ENCODE measurements at regions not wholly inside any gene's neighbourhood (a gene's known extent, or its start where the extent isn't known, plus 50 kb on each side); places are given as distances from the start of the nearest gene placed in this dataset.
"Not testable (repeated sequence)": the region's sequence is repeated elsewhere in the genome, so short reads cannot be mapped to it uniquely, and the experiment has no call there.

DNA sequence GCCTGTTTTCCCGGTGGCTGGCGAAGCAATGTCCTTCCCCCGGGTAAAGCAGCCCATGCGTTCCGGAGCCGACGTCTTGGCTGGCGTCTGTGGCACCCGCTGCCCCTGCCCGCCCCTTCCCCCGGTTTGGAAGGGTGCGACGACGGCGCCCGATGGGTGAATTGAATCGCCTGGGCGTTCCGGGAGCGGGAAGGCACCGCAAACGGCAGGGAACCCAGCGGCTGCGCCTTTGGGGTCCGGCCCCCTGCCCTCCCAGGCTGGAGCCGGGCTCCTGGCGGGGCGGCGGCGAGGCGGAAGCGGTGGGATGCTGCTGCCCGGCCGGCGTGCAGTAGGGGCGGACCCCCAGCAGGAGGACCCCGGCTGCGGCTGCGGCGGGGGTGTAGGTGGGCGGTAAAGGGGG lies 123.6 kb upstream of the RHOU start:
- not testable (repeated sequence) for DNase-seq

DNA sequence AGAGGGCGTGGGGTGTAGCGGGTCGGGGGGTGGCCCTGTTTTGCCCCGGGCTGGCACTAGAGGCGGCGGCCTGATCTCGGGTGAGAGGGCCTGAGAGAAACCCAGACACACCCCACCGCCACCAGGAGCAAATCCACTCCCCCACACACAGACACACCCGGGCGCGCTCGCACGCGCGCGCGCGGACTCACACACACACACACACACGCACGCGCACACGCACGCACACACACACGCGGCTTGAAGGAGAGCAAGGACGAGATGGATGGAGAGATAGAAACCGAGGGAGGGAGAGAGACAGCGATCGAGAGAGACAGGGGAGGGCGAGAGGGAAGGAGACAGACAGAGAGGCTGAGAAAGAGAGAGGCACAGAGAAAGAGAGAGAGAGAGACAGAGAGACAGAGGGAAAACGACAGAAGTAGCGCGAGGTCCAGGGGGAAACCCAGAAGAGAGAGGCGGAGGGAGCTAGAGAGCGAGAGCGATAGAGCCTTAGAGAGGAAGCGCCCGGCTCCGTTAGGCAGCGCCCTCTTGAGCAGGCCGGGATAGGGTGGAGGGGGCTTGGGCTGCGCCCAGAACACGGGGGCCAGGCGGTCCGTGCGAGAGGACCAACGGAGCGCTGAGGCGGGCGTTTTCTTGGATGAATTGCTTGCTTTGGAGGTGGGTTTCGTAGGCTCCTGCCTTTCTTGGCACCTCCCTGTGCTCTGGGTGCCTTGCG lies 113.1 kb upstream of the RHOU start:
- not testable (repeated sequence) for DNase-seq

DNA sequence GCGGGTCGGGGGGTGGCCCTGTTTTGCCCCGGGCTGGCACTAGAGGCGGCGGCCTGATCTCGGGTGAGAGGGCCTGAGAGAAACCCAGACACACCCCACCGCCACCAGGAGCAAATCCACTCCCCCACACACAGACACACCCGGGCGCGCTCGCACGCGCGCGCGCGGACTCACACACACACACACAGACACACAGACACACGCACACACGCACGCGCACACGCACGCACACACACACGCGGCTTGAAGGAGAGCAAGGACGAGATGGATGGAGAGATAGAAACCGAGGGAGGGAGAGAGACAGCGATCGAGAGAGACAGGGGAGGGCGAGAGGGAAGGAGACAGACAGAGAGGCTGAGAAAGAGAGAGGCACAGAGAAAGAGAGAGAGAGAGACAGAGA lies 108.8 kb upstream of the RHOU start:
- not testable (repeated sequence) for DNase-seq

DNA sequence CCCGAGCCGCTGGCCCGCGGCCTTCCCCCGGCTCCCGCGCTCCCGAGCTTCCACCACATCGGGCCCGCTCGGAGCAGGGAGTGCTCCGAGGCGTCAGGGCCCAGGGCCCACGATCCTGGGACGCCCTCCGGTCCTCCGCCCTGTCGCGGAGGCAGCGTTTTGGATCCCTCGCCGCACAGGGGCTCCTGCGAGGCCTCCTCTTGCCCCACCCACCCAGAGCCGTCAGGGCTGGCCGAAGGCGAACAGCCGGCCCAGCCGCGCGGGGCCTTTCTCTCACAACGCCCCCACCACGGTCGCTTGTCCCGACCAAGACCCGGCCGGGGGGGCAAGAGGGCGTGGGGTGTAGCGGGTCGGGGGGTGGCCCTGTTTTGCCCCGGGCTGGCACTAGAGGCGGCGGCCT lies 102.4 kb upstream of the RHOU start:
- DNase-seq: not testable (repeated sequence)

DNA sequence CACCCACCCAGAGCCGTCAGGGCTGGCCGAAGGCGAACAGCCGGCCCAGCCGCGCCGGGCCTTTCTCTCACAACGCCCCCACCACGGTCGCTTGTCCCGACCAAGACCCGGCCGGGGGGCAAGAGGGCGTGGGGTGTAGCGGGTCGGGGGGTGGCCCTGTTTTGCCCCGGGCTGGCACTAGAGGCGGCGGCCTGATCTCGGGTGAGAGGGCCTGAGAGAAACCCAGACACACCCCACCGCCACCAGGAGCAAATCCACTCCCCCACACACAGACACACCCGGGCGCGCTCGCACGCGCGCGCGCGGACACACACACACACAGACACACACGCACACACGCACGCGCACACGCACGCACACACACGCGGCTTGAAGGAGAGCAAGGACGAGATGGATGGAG lies 100.0 kb upstream of the RHOU start:
- not testable (repeated sequence) for DNase-seq

DNA sequence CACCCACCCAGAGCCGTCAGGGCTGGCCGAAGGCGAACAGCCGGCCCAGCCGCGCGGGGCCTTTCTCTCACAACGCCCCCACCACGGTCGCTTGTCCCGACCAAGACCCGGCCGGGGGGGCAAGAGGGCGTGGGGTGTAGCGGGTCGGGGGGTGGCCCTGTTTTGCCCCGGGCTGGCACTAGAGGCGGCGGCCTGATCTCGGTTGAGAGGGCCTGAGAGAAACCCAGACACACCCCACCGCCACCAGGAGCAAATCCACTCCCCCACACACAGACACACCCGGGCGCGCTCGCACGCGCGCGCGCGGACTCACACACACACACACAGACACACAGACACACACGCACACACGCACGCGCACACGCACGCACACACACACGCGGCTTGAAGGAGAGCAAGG lies 97.8 kb upstream of the RHOU start:
- DNase-seq: not testable (repeated sequence)

DNA sequence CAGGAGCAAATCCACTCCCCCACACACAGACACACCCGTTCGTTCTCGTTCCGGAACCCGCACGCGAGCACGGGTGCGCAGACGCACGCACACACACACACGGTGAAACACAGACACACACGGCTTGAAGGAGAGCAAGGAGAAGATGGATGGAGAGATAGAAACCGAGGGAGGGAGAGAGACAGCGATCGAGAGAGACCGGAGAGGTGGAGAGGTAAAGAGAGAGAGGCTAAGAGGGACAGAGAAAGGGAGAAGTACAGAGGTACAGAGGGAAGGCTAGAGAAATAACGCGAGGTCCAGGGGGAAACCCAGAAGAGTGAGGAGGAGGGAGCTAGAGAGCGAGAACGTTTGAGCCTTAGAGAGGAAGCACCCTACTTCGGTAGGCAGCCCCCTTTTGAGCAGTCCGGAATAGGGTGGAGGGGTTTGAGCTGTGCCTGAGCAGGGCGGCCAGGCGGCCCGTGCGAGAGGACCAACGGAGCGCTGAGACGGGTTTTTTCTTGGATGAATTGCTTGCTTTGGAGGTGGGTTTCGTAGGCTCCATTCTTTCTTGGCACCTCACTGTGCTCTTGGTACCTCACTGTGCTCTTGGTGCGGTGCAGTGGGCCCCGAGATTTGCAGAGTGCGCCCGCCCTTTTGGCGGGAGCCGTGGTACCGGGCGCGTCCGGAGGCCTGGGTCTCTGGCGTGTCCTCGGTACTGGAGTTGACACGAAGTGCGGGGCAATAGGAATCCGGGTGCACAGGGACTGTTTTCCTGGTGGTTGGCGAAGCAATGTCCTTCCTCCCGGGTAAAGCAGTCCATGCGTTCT lies 88.4 kb upstream of the RHOU start:
- DNase-seq: peak; percentile 71

DNA sequence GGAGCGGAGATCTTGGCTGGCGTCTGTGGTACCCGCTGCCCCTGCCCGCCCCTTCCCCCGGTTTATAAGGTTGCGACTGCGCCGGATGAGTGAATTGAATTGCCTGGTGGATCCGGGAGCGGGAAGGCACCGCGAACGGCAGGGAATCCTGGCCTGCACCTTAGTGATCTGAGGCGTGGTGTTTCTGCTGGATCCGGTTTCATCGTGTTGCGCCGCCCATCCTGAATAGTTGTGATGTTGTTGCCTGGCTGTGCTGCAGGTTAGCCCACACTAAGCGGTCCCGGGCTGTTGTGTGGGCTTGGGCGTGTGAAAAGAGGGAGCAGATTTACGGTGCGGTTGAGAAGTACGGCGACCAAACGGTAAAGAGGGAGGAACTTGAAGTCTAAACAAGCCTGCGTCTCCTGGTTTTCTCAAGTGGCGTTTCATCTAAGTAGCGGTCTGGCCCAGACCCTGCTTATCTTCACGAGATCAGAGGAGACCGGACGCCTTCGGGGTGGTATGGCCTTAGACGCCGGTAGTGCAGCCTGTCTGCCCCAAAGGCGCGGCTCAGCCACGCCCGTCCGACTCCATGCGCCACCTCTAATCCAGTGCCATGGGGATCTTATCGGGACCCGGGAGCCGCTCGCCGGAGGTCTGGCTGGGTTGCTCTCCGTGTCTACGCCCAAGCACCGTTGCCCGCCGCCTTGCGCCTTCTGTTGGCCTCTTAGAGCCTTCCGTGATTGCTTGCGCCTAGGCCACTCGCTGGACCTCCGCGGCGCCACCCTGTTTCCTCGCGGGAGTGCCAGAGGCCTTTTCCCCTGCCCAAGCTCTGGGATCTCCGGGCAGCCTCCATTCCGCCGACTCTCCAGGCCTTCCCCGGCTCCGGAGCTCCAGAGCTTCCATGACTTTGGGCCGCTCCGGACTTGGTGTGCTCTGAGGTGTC lies 87.5 kb upstream of the RHOU start:
- peak; percentile 71 for DNase-seq

DNA sequence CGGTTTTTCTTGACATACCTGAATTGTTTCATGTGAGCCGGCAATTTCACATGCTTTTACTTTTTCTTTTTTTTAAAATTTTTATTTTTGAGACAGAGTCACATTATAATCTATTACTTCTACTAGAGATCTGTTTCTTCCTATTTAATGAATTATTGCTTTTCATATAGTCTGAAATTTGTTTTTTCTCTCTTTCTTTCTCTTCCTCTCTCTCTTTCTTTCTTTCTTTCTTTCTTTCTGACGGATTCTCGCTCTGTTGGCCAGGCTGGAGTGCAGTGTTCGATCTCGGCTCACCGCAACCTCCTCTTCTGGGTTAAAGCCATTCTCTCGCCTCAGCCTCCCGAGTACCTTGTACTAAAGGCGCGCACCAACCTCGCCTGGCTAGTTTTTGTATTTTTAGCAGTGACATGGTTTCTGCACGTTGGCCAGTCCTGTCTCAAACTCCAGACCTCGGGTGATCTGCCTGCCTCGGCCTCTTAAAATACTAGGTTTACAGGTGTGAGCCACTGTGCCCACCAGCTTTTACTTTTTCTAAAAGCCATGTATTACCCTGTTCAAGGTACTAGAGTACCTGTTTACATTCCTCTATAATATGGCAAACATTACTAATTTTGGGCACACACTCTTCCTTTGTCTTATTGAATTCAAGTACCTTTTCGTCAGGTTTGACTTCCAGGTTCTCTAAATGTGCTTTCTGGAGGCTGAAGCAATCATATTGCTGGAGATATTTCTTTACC lies 86.5 kb upstream of the RHOU start:
- no peak for DNase-seq

DNA sequence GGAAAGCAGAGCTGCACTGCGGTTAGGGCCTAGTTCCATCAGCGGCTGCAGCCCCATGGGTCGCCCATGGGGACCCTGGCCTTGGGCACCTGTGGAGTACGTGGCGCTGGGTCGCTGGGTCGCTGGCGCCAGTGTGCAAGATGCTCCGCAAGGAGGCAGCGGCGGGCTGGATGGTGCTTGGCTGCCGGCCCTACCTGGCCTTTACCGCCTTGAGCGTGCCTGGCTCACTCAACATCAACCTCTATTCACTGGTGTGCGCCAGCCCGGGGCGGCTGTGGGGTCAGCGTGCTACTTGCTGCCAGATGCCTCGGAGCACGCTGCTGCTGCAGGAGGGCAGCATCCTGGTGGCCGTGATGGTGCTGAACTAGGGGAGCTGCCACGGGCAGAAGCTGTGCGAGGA lies 85.1 kb upstream of the RHOU start:
- no peak for DNase-seq

DNA sequence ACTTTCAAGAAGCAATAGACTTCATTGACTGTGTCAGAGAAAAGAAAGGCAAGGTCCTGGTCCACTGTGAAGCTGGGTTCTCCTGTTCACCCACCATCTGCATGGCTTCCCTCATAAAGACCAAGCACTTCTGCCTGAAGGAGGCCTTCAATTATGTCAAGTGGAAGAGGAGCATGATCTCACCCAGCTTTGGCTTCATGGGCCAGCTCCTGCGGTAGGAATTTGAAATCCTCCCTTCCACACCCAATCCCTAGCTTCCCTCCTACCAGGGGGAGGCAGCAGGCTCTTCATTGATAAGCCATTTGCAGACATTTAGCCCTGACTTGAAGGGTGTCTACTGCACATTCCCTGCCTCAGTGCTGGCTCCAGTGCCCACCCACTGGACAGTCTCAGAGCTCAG lies 84.3 kb upstream of the RHOU start:
- no peak for DNase-seq

DNA sequence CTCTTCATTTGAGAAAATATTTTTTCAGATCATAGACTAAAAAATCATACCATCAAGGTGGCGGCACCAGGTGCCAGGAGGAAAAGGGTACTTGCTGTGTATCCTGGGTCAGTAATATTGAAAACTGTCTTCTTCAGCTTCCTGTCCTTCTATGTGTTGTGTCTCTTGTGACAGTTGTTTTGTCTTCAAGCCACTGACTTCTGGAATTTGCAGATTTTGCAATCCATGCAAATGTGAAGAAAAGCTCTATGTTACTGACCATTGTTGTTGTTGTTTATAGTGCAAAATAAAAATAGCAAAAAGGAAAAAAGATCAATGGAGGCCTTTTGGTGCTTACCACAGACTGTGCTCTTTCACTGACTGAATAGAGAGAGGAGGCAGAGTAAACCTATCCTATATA lies 83.2 kb upstream of the RHOU start:
- no peak for DNase-seq

DNA sequence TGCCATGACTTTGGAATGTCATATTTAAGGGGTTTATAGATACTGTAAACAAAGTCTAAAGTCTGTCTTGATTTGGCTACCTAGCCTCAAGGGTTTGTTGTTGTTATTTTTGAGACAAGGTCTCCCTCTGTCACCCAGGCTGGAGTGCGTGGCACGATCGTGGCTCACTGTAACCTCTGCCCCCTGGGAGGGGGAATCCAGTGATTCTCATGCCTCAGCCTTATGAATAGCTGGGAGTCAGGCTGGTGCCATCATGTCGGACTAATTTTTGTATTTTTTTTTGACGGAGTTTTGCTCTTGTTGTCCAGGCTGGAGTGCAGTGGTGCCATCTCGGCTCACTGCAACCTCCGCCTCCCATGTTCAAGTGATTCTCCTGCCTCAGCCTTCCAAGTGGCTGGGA lies 82.2 kb upstream of the RHOU start:
- DNase-seq: not testable (repeated sequence)

DNA sequence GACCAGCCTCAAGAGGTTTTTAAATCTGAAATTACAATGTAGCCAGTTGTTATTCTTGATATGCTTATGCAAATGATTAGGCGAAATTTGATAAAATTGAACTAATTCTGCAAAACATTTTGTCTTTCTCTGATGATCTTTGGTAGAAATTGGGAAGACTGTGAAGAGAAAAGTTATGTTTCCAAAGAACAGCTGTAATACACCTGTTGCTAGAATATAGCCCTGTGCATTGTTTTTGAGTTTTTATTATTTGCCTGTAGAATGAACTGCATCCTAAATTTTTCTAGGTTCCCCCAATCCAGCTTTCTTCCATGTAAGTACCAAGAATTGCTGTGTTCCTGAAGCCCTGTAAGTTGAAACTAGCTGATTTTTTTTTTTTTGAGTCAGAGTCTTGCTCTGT lies 81.5 kb upstream of the RHOU start:
- no peak for DNase-seq

DNA sequence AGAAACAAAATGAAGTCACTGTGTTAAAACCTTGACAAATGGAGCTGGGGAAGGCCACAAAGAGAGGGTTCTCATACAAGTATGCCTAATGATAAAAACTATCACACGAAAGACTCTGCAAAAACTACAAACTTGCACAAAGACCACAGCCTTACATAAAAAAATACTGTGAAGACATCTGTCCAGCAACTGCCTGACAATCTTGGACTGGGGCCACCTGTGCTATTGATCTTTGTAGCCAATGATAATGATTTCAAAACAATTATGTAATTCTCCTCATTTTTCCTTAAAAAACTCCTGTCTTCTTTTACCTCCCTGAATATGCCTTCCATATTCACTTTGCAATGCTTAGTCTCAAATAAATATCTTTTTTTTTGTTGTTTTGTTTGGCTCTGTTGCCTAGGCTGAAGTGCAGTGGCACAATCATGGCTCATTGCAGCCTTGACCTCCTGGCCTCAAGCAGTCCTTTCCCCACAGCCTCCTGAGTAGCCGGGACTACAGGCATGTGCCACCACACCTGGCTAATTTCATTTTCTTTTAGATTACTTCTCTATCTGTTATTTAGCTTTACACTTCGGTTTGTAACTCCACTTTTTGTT lies 79.4 kb upstream of the RHOU start:
- DNase-seq: no peak

DNA sequence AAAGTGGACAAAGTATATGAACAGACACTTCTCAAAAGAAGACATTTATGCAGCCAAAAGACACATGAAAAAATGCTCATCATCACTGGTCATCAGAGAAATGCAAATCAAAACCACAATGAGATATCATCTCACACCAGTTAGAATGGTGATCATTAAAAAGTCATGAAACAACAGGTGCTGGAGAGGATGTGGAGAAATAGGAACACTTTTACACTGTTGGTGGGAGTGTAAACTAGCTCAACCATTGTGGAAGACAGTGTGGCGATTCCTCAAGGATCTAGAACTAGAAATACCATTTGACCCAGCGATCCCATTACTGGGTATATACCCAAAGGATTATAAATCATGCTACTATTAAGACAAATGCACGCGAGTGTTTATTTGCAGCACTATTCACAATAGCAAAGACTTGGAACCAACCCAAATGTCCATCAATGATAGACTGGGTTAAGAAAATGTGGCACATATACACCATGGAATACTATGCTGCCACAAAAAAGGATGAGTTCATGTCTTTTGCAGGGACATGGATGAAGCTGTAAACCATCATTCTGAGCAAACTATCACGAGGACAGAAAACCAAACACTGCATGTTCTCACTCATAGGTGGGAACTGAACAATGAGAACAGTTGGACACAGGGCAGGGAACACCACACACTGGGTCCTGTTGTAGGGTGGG lies 73.1 kb upstream of the RHOU start:
- DNase-seq: not testable (repeated sequence)

DNA sequence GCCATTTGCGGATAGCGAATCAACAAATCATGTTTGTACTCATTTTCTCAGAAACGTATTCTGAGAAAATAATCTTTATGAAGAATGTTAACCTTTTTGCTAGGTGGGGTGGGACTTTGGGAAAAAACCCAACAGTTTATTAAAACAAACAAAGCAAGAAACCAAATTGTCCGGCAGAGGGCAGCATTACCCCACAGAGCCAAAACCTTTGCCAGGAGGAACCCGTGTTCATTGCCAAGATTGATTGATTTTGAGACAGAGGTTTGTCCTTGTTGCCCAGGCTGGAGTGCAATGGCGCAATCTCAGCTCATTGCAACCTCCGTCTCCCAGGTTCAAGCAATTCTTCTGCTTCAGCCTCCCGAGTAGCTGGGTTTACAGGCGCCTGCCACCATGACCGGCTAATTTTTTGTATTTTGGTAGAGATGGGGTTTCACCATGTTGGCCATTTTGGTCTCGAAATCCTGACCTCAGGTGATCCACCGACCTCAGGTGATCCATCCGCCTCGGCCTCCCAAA lies 70.8 kb upstream of the RHOU start:
- DNase-seq: peak; percentile 83

DNA sequence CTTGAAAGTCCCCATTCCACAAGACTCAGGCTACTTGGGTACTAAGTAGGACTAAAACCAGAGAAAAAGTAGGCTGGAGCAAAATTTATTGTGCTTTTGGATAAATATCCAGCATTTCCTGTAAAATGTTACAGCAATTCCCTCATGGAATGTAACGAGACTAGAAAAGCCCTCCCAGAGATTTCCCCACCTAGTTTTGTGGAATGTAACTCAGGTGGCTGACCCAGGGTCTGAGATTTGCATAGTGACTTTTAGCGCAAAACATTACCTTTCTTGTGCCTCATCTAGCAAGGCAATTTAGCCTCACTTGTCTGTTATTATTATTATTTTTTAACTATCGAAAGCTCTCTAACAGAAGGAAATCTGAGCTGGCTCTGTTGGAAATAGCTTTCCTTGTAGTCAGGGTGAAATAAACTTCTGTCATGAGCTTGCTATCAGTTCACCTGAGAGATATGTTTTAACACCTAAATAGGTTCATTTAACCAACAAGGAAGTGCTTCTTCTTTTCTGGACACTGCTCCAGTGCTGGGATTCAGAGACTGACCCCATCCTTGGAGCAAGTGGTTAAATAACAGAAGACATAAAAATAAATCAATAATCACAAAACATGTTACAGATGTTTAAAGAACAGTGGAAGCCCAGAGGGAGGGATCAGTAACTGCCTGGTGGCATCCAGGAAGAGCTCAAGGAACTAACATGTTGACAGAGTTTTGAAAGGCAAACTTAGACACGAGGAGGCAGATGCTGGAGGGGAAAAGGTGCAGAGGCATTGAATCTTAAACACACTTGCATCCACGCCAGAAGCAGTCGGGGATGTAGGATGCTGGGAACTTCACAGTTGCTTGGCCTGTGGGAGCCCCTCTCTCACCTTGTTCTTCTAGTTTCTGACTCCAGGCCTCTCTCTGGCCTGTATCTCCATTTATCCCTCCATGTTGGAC lies 68.3 kb upstream of the RHOU start:
- no peak for DNase-seq

DNA sequence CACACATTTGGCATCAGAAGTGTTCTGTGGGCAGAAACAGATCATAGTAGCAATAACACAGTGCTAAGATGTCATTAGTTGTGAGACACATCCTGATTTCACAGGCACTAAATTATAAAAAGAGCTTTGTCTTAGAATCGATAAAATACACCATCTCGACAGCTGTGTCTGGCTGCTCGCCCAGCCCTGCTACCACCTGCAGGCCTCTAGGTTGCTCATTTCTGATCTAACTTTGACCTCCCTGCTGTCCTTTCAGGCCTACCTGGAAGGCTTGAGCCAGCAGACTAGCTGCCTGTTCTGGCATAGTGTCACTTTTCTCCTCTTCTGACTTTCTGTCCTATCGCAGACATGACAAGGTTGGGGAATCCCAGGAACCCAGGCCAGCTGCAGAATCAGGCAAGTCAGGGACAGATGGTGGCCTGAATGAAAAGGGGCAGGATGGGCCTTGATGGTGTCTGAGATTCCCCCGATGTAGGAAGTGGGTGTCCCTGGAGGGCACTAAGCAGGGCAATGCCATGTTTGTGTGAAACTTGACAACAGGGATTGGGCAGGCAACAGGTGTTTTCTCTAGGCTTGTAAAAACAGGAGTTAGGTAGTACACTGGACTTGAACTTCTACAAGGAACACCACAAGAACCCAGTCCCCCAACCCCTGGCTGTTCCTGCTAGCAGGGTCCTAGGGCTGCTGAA lies 66.6 kb upstream of the RHOU start:
- no peak for DNase-seq

DNA sequence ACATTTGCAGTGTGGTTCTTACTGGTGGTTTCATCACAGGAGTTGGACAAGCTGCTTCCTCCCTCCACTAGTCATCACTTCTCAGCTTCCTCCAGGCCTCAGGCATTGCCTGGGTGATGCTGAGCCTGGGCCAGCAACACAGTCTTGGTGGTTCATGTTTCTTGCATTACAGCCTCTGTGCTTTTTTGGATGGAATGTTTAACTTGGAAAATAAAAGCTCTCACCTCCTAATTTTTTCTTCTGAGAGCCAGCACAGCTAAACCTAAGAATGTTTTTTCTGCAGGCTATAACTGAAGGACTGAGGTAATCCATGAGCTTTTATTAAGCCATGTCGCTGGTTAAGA lies 66.1 kb upstream of the RHOU start:
- no peak for DNase-seq
